HL-60 (cell line): ENCODE measurements at regions not wholly inside any gene's neighbourhood (a gene's known extent, or its start where the extent isn't known, plus 50 kb on each side); places are given as distances from the start of the nearest gene placed in this dataset.

Experiments used
- DNase-seq, 2 experiments: peaks; one replicate each; pipeline ENCODE4 v3.0.0-alpha.2; 2010 to 2020; ENCODE audit warnings: low read depth in 1 of 2, low spot score in 1 of 2
- H3K27ac ChIP-seq: fragments of 250-450 bp; sonication (Bioruptor Pico); replicated peaks from 2 replicates; pipeline ENCODE4 v1.5.1; 2020; ENCODE audit warnings: mild to moderate bottlenecking, moderate library complexity
- H3K27me3 ChIP-seq: fragments of 250-450 bp; sonication (Bioruptor Pico); 2 replicates; pipeline ENCODE4 v1.5.1; 2021; ENCODE audit warnings: mild to moderate bottlenecking, moderate library complexity; ENCODE audit not compliant: insufficient read depth, poor library complexity, severe bottlenecking
- H3K4me3 ChIP-seq: replicated peaks from 2 replicates; pipeline ENCODE4 v1.5.1; 2011; ENCODE audit warnings: mild to moderate bottlenecking, control low read depth, low read length; ENCODE audit not compliant: insufficient read depth
- CTCF ChIP-seq: IDR thresholded peaks from one replicate; pipeline ENCODE4 v1.5.1; 2011; ENCODE audit warnings: low read length, control low read depth, inconsistent platforms; ENCODE audit not compliant: insufficient read depth
- GABPA ChIP-seq: IDR thresholded peaks from 2 replicates; pipeline ENCODE4 v1.6.1; 2012; ENCODE audit warnings: low read depth
- POLR2AphosphoS5 ChIP-seq: IDR thresholded peaks from 2 replicates; pipeline ENCODE4 v1.6.1; 2012; ENCODE audit warnings: low read depth
- REST ChIP-seq: IDR thresholded peaks from 2 replicates; pipeline ENCODE4 v1.6.1; 2012; ENCODE audit warnings: low read depth; ENCODE audit not compliant: insufficient replicate concordance
- SPI1 ChIP-seq: IDR thresholded peaks from 2 replicates; pipeline ENCODE4 v1.6.1; 2012; ENCODE audit warnings: low read depth, mild to moderate bottlenecking, borderline replicate concordance

- Histone ChIP-seq H3K4me3 (no peak overlapping the region), H3K27me3 (no peaks in the 10 kb centered on the region), H3K27ac (no peak overlapping the region)
- TF ChIP-seq SPI1 = no peak
- TF ChIP-seq CTCF = no peak
- TF ChIP-seq GABPA = no peak
- TF ChIP-seq POLR2AphosphoS5 = no peak
- no peak for TF ChIP-seq REST
- no peak for DNase-seq
Measured at GRCh38 chr14:103209054-103209453, 85.8 kb downstream of the TNFAIP2 start.

GRCh38 chr14:103209506-103209905 lies 86.2 kb downstream of the TNFAIP2 start:
- Histone ChIP-seq H3K4me3 (no peak overlapping the region), H3K27ac (no peak overlapping the region), H3K27me3 (no peaks in the 10 kb centered on the region)
- DNase-seq = no peak
- TF ChIP-seq REST (no peak), SPI1 (no peak), CTCF (no peak), GABPA (no peak), POLR2AphosphoS5 (no peak)

DNA sequence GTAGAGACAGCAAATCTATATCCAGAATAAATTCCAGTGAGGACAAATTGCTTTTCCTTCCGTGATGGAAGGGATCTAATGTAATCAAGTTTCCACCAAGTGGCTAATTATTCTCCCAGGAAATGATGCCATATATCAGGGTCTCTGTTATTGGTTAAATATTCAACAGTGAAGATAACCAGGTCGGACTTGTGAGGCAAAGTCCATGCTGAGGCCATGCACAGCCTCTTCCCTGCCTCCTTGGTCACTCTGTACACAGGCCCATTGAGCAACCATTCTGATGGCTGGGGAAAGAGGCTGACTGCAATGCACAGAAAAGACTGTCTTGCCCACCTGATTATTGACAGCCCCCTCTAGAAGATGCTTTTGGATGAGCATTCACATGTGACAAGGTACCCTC lies 90.1 kb downstream of the TNFAIP2 start:
- DNase-seq = no peak
- H3K4me3 ChIP-seq = no peak overlapping the region
- TF ChIP-seq REST = no peak
- no peak for TF ChIP-seq POLR2AphosphoS5
- H3K27me3 ChIP-seq = no peaks in the 10 kb centered on the region
- no peak overlapping the region for H3K27ac ChIP-seq

- Histone ChIP-seq H3K27me3 (no peaks in the 10 kb centered on the region), H3K27ac (no peak overlapping the region), H3K4me3 (no peak overlapping the region)
- no peak for DNase-seq
- TF ChIP-seq REST = no peak
- no peak for TF ChIP-seq GABPA
- no peak for TF ChIP-seq SPI1
- TF ChIP-seq POLR2AphosphoS5 = no peak
- no peak for TF ChIP-seq CTCF
Measured at GRCh38 chr14:103214461-103214958, 91.2 kb downstream of the TNFAIP2 start.
